Hematopoietic multipotent progenitor cell treated with erythropoietin and hydrocortisone succinate and interleukin-3 and kit ligand, for 17 days (in vitro differentiated cells): ENCODE measurements at regions not wholly inside any gene's neighbourhood (a gene's known extent, or its start where the extent isn't known, plus 50 kb on each side); places are given as distances from the start of the nearest gene placed in this dataset.

Experiments used
- DNase-seq: peaks from one replicate; pipeline ENCODE4 v3.0.0-alpha.2; 2015; ENCODE audit warnings: low spot score

DNA sequence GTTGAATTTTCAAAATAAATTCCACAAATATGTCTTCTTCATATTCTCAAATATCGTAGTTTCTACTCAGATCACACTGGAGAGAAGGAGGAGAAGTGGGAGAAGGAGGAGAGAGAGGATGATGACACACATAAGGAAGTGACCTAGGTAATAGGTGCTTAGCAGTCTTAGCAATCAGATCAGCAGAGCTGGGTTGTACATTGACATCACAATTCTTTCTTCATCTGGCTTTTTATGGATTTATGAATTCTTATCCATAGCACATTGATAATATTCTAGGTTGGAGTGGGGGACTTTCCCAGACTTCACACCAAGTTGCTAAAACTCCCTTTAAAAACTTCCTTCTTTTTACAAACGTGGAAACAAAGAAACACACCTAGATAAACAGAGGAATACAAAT is 86.9 kb downstream of the FGF9 start:
- no peak for DNase-seq

- no peak for DNase-seq
Measured at GRCh38 chr13:21758441-21758840, 87.6 kb downstream of the FGF9 start.

- no peak for DNase-seq
Measured at GRCh38 chr13:21759463-21759862, 88.6 kb downstream of the FGF9 start.

DNA sequence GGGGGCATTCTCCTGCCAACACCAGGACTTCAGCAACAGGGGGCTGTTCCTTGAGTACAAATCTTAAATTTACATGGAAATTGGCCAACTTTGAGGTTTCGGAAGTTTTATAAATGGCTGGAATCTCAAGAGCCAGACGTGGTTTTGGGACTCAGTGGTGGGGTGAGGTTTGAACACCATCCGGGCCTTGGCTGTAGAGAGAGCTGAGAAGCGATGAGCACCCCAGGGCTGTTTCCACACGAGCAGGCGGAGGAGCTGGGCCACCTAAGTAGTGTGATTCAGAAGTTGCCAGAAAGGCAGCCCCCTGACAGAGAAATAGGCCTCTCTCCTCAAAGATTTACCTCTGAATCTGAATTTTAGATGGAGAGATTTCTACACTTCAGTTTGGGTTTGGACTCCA is 89.0 kb downstream of the FGF9 start:
- DNase-seq: no peak

DNA sequence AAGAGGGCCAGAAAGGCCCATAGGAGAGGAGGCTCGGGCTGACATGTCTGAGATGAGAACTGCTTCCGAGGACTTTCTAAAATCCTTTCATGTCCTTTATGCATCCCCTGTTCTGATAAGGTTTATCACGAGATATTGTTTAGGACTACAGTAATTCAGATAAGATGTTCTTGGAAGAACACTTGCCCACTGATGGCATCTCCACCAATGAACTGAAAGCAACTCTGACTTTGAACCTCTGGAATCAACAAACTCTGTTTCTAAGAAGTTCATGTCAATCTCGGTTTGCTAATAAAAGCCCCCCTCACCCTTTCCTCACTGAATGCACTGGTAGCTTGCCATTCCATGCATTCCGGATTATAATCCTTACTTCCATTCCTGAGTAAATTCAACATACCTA is 90.9 kb downstream of the FGF9 start:
- no peak for DNase-seq

DNA sequence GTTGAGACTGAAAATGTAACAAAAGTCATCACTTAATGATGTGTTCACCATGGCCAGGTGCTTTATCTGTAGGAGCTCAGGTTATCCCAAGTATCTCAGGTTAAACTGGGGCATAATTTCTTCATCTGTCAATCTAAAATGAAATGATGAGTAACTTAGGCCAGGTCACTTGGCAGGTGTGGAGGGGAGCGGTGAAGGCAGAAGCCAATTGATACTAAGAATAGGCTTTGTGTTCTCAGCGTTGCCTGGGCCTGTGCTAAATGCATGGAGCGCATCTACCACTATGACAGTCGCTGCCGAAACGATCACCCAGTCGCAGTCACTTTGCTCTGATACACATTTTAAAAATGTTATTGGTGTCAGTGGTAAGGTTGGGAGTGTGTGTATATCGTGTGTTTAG is 91.6 kb downstream of the FGF9 start:
- DNase-seq: no peak

- no peak for DNase-seq
Measured at GRCh38 chr13:21767032-21767431, 96.2 kb downstream of the FGF9 start.

DNA sequence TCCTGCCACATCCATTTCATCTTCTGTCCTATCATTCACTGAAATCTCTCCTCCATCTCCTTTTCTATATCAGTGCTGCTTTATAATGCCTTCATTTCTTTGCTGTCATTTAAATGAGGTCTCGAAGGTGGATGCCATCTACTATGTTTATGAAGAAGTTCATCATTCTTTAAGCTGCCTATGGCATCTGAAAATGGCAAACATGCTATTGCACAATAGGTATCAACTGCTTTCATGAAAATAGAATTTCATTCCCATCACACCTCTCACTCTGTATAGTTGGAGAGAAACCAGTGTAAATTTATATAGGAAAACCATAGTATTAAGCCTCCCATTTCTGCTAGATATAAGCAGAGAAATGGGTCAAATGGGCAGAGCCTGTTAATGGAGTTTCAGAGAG is 100.2 kb downstream of the FGF9 start:
- DNase-seq: no peak

DNA sequence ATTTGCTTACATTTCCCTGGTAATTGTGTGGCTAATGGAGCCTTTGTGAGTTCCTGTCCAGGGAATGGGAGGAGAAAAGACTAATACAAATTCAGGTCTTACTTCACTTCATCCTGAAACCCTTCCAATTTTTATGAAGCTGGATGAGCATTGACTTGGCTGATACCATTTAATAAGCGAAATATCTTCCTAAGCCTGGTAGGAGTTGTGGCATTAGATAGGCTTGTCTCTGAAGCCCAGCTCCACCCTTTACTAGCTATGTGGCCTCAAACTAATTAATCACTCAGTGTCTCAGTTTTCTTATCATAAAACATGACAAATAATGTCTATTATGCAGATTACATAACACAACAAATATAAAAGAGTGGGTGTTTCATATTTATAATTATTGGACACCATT is 106.3 kb downstream of the FGF9 start:
- DNase-seq: no peak

- no peak for DNase-seq
Measured at GRCh38 chr13:21777813-21778212, 106.9 kb downstream of the FGF9 start.

DNA sequence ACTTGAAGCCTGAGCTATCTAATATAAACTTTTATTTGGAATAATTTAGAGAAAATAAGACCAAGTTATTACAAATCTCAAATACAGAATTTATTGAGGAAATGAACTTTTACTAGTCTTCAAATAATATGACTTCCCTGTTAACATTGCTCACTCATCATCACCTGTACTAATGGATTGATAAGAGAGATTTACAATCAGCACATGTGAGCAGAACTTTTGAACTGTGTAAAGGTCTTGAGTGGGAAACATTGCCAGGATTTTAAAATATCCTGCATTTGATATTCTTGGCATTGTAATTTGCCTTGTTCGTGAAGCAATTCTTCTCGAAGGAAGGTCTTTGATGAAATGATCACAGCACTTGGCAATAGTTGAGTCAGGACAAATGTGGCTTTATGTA is 111.9 kb downstream of the FGF9 start:
- DNase-seq: no peak

GRCh38 chr13:21785990-21786389 is 115.1 kb downstream of the FGF9 start:
- DNase-seq: no peak

DNA sequence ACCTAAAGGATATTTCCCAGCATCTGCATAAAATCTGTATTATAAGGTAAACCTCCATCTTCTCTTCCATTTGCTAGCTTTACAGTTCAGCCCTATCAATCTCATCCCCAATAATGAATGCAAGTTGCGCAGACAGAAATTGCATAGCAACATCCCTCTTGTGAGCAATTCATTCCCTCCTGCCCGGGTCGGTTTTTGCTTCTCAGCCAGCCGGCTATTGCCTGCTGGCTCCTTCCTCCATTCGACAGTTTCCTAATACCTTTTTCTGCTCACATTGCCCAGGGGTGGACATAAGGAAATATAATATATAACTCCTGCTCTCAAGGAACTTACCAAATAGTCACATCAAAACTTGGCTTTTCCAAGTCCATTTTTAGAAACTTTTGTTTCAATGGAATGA is 125.2 kb downstream of the FGF9 start:
- DNase-seq: no peak

DNA sequence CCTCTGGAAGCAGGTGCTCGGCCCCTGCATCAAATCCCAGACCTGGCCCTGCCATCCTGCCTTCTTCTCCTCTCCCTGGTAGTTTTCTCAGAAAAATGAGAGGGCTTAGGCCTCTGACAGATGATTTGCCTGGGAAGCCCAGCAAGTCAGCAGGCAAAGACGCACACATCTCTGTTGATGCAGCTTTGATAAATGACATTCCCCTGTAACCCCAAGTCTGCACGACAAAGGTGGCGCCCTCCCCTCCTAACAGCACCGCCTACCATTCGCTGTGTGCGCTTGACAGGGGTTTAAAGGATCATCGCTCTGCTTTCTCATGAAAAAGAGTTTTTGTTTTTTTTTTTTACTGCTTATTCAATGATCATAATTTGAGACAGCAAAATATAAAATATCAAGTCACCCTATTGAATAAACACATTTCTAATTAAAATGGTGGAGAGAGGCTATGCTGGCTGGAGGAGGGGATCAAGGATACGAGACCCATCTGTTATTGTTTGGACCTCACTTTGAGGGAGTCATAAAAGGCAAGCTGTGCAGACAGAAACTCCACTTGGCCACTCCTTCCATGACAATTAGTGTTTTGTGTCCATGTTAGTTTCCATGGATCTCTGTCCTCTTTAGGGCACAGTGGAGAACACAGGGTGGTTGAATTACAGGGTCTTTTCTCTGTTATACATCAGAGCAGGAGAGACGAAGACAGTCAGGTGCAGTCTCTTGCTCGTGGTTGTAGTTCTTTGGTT is 126.1 kb downstream of the FGF9 start:
- DNase-seq: no peak

- DNase-seq: no peak
Measured at GRCh38 chr13:21797736-21798135, 126.9 kb downstream of the FGF9 start.

GRCh38 chr13:21798181-21798580 is 127.3 kb downstream of the FGF9 start:
- DNase-seq: no peak

- no peak for DNase-seq
Measured at GRCh38 chr13:21799671-21800070, 128.8 kb downstream of the FGF9 start.

DNA sequence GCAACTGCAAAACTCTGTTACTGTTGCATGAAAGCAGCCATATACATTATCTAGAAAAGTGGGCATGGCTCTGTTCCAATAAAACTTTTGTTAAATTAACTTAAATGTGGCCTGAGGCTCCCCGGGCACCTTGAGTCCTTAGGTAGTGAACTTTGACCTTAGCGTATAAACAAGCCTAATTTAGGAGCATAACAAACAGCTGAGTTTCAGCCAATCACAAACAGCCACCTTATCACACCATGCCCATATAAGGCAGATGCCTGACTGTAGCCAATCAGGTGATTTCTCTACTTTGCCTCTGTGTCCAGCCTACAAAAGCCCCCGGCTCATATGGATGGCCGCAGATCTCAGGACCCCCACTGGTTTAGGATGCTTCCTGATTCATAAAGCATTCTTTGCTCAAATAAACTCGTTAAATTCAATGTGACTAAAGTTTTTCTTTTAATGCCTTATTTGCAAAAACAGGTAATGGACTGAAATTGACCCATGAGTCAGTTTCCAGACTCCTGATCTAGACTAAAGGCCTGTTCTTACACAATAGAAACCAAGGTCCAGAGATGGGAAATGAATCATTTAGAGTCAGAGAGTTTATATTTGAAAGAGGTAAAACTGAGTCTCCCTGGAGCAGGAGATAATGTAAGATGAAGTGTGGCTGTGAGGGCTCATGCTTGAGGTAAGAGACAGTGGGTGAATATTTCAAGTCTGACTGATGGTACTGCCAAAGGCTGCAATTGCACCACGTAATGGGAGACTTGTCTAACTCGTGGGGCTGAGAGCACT is 130.2 kb downstream of the FGF9 start:
- DNase-seq: no peak

- no peak for DNase-seq
Measured at GRCh38 chr13:21805733-21806132, 134.9 kb downstream of the FGF9 start.

DNA sequence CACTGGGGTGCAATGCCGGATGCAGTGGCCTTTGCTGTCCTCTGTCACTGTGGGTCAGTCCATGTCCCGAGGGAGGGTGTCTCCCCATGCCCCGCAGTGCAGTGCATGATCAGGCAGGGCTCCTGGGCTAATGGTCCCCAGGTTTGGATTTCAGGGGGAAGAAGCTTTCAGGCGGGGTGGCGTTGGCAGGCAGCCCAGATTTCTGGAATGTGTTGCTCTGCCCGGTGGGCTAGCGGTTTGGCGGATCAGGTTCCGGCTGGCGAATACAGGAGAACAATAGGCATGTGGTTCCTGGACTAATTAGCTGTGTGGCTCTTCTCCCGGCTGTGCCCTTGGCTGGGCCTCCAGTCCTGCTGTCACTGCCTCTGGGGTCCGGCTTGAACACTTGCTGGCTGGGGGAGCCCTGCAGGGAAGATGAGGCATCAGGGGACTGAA is 141.3 kb downstream of the FGF9 start:
- no peak for DNase-seq

DNA sequence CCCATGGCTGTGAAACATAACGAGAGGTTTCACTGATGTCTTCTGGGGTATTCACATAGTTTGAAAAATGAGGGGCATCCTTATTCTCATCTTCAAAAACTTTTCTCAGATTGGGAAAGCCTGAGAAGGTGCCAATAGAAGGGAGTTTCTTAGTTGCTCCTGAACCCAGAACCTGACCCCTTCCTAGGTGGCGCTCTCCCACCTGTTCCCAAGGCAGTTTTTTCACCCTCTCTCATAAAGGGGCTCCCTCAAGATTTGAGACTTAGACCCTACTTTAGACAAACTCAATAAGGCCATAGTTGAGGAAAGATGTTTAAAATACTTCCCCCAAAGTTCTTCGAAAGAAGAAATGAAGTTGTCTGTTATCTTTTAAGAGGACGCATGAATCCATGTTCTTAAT is 142.2 kb downstream of the FGF9 start:
- DNase-seq: no peak

- no peak for DNase-seq
Measured at GRCh38 chr13:21813844-21814243, 143.0 kb downstream of the FGF9 start.

- DNase-seq: no peak
Measured at GRCh38 chr13:21814604-21815003, 143.7 kb downstream of the FGF9 start.

- no peak for DNase-seq
Measured at GRCh38 chr13:21817878-21818277, 147.0 kb downstream of the FGF9 start.
